Thyroid gland (tissue), 4 donors: ENCODE measurements at regions not wholly inside any gene's neighbourhood (a gene's known extent, or its start where the extent isn't known, plus 50 kb on each side); places are given as distances from the start of the nearest gene placed in this dataset.

ENCODE experiments used
- CTCF ChIP-seq, 6 experiments: fragments of 200-600 bp in 3 of 6; fragments of 450-650 bp in 3 of 6; sonication (generic) in 3 of 6; IDR thresholded peaks; one replicate each; pipeline ENCODE4 v1.5.1; 2016 to 2019; ENCODE audit warnings: antibody characterized with exemption in 6 of 6, mild to moderate bottlenecking in 2 of 6, inconsistent platforms in 1 of 6, moderate library complexity in 1 of 6
- POLR2A ChIP-seq, 2 donors: fragments of 450-650 bp; IDR thresholded peaks; one replicate each; pipeline ENCODE4 v1.6.1; 2017; ENCODE audit warnings: antibody characterized with exemption in 2 of 2, mild to moderate bottlenecking in 2 of 2, moderate library complexity in 1 of 2

GRCh38 chr14:51552768-51553404 lies 98.8 kb upstream of the FRMD6 start:
- TF ChIP-seq POLR2A (IDR thresholded peaks at IDR 0.05) (no peak), CTCF (IDR thresholded peaks at IDR 0.05) (no peak)
